Neural crest cell (in vitro differentiated cells): ENCODE measurements at regions not wholly inside any gene's neighbourhood (a gene's known extent, or its start where the extent isn't known, plus 50 kb on each side); places are given as distances from the start of the nearest gene placed in this dataset.
"Not testable (repeated sequence)": the region's sequence is repeated elsewhere in the genome, so short reads cannot be mapped to it uniquely, and the experiment has no call there.

Experiments used
- DNase-seq: peaks from one replicate; pipeline ENCODE4 v3.0.0; 2021; ENCODE audit warnings: low read depth, mixed read lengths, low spot score
- H3K27ac Mint-ChIP-seq: one replicate; pipeline ENCODE4 v1.8.0; 2021; ENCODE audit warnings: mild to moderate bottlenecking, mixed read lengths; ENCODE audit not compliant: unreplicated experiment
- H3K27me3 Mint-ChIP-seq: 2 replicates; pipeline ENCODE4 v1.8.0; 2021; ENCODE audit warnings: low read depth, mild to moderate bottlenecking, mixed read lengths
- H3K36me3 Mint-ChIP-seq: 2 replicates; pipeline ENCODE4 v1.8.0; 2021; ENCODE audit warnings: low read depth, mild to moderate bottlenecking, mixed read lengths
- H3K4me1 Mint-ChIP-seq: 2 replicates; pipeline ENCODE4 v1.8.0; 2021; ENCODE audit warnings: mixed read lengths
- H3K4me3 Mint-ChIP-seq: one replicate; pipeline ENCODE4 v1.8.0; 2021; ENCODE audit warnings: mild to moderate bottlenecking, mixed read lengths
- H3K9me3 Mint-ChIP-seq: 2 replicates; pipeline ENCODE4 v1.8.0; 2021; ENCODE audit warnings: mixed read lengths
- TF ChIP-seq, protein P1 (sequence below): fragments of 200-600 bp; sonication (generic); conservative IDR thresholded peaks from 2 replicates; pipeline ENCODE4 v1.5.0; 2021; ENCODE audit warnings: antibody characterized with exemption, mild to moderate bottlenecking

DNA sequence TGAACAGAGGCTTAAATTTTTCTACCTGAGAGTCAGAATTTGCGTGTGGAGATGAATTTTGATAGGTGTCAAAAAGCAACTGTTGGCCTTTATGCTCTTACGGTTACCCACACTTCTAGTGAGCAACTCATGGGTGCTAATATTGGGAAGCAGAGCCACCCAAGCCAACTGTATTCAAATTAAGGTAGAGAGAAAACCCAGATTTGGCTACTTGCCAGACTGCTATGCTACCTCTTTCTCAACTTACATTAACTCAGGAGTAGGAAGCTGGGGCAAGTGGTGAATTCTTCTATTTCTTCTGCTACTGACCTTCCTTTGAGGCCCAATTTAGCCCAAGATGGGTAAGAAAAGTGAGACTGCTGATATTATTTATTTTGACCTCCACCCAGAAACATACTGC, 83.9 kb downstream of the OLFM4 start:
- Mint-ChIP-seq H3K27me3 (no peaks in the 10 kb centered on the region), H3K9me3 (peaks cover 7% of the 10 kb centered on the region), H3K36me3 (no peaks in the 10 kb centered on the region), H3K27ac (no peak overlapping the region), H3K4me1 (no peaks in the 10 kb centered on the region), H3K4me3 (no peak overlapping the region)
- TF ChIP-seq, protein P1, sequence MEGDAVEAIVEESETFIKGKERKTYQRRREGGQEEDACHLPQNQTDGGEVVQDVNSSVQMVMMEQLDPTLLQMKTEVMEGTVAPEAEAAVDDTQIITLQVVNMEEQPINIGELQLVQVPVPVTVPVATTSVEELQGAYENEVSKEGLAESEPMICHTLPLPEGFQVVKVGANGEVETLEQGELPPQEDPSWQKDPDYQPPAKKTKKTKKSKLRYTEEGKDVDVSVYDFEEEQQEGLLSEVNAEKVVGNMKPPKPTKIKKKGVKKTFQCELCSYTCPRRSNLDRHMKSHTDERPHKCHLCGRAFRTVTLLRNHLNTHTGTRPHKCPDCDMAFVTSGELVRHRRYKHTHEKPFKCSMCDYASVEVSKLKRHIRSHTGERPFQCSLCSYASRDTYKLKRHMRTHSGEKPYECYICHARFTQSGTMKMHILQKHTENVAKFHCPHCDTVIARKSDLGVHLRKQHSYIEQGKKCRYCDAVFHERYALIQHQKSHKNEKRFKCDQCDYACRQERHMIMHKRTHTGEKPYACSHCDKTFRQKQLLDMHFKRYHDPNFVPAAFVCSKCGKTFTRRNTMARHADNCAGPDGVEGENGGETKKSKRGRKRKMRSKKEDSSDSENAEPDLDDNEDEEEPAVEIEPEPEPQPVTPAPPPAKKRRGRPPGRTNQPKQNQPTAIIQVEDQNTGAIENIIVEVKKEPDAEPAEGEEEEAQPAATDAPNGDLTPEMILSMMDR = no peak
- DNase-seq = no peak

DNA sequence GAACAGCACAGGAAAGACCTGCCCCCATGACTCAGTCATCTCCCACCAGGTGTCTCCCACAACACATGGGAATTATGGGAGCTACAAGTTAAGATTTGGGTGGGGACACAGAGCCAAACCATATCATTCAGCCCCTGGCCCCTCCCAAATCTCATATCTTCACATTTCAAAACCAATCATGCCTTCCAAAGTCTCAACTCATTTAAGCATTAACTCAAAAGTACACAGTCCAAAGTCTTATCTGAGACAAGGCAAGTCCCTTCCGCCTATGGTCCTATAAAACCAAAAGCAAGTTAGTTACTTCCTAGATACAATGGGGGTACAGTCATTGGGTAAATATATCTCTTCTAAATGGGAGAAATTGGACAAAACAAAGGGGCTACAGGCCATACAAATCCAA, 88.4 kb downstream of the OLFM4 start:
- H3K4me3 Mint-ChIP-seq, H3K27ac Mint-ChIP-seq, H3K4me1 Mint-ChIP-seq, DNase-seq, H3K27me3 Mint-ChIP-seq, H3K36me3 Mint-ChIP-seq, H3K9me3 Mint-ChIP-seq: not testable (repeated sequence)

DNA sequence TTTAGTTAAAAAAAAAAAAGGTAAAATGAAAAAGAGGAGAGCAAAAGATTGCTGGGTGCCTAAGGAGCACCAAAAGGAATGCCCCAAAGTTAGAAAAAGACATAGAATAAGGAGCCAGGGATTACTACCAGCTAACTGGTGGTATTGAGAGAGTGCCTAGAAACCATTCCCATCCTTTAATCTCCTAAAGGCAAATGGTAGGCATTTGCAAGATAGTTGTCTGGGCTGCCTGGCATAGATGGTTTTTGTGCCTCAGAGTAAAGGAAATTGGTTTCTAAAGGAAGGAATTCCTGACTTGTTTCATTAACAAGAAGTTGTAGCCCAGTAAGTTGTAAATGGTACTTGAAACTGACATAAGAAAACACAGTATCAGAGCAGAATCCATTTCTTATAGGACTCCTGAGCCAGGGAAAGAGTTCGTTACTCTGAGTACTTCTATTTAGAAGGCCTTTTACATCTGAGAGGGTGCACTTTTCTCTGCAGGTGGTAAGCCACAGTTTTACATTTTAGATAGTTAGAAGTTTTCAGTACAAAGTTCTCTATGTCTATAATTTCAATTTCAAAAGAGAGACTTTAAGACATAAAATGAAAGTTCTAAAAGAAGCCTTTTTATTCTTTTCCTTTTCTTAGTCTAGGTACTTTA, 92.6 kb downstream of the OLFM4 start:
- H3K36me3 Mint-ChIP-seq = no peaks in the 10 kb centered on the region
- no peaks in the 10 kb centered on the region for H3K27me3 Mint-ChIP-seq
- peaks cover 4% of the 10 kb centered on the region for H3K4me1 Mint-ChIP-seq
- H3K4me3 Mint-ChIP-seq = no peak overlapping the region
- peaks cover 10% of the 10 kb centered on the region for H3K9me3 Mint-ChIP-seq
- TF ChIP-seq, protein P1 = no peak
- no peak overlapping the region for H3K27ac Mint-ChIP-seq
- no peak for DNase-seq

DNA sequence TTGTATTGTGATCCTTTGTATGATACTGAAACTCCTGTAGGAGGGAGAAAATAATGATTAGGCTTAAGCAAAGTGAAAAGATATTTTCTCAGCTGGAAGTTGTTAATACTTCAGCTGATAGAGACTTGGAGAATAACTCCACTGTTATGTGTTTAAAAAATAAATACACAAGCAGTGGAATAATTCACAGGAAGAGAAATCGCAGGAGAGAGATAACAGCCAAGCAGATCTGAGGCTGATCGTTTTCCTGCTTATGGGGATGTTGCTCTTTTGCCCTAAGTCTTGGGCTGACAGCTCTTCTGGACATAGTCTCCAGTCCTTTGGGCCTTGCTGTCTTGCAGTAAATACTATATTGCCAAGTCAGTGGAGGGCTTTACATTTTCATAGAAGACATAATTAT, 93.3 kb downstream of the OLFM4 start:
- Mint-ChIP-seq H3K27me3 (no peaks in the 10 kb centered on the region), H3K9me3 (peaks cover 7% of the 10 kb centered on the region), H3K27ac (no peak overlapping the region), H3K4me3 (no peak overlapping the region), H3K4me1 (peaks cover 4% of the 10 kb centered on the region), H3K36me3 (no peaks in the 10 kb centered on the region)
- TF ChIP-seq, protein P1 = no peak
- DNase-seq = no peak

DNA sequence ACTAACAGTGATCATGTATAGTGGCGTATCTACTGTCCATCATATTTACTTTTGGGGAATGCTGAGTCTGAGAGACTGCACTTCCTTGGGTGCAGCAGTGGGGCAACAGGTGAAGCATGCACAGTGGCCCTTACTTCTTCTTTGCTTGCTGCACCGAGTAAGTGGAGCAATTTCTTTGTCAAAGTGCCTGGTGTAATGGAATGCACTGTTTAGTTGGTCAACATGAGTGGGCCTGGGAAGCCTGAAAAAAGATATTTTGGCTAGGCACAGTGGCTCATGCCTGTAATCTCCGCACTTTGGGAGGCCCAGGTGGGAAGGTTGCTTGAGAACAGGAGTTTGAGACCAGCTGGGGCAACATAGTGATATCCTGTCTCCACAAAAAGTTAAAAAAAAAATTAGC, 94.9 kb downstream of the OLFM4 start:
- no peaks in the 10 kb centered on the region for H3K27me3 Mint-ChIP-seq

DNA sequence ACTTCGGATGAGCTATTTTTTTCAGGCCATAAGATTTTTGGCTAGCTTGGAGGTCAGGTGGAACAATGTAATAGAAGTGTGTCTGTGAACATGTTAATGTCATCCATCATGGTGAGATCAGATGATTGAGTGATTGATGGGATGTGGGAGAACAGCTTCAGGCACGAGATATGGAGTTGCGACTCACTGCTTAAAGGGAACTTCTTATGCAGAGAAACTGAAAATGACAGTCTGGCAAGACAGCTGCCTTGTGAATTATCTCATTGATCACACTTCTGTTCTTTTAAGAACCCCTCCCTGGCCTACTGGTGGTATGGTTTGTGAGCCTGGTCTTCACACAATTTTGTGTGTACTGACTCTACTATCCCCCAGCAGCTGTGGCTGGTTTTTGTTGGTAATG, 96.0 kb downstream of the OLFM4 start:
- TF ChIP-seq, protein P1 = no peak
- Mint-ChIP-seq H3K27me3 (no peaks in the 10 kb centered on the region), H3K36me3 (no peaks in the 10 kb centered on the region), H3K9me3 (no peaks in the 10 kb centered on the region), H3K4me3 (no peak overlapping the region), H3K4me1 (peaks cover 4% of the 10 kb centered on the region), H3K27ac (no peak overlapping the region)
- no peak for DNase-seq

More for the DNA sequence above, 94.9 kb downstream of the OLFM4 start:
- no peak overlapping the region for H3K4me3 Mint-ChIP-seq
- no peak for DNase-seq
- peaks cover 4% of the 10 kb centered on the region for H3K4me1 Mint-ChIP-seq
- TF ChIP-seq, protein P1 = no peak
- H3K9me3 Mint-ChIP-seq = peaks cover 2% of the 10 kb centered on the region
- no peaks in the 10 kb centered on the region for H3K36me3 Mint-ChIP-seq
- no peak overlapping the region for H3K27ac Mint-ChIP-seq
